Suprapubic skin (tissue), 4 donors: ENCODE measurements at regions not wholly inside any gene's neighbourhood (a gene's known extent, or its start where the extent isn't known, plus 50 kb on each side); places are given as distances from the start of the nearest gene placed in this dataset.

Experiments used
- DNase-seq, 2 donors: peaks; one replicate each; pipeline ENCODE4 v3.0.0-alpha.2; 2019; ENCODE audit warnings: low spot score in 2 of 2
- H3K27ac ChIP-seq: fragments of 200-600 bp; sonication (generic); one replicate; pipeline ENCODE4 v1.5.1; 2019
- H3K27me3 ChIP-seq: fragments of 200-600 bp; sonication (generic); one replicate; pipeline ENCODE4 v1.5.1; 2019
- H3K36me3 ChIP-seq: fragments of 200-600 bp; sonication (generic); one replicate; pipeline ENCODE4 v1.5.1; 2019
- H3K4me1 ChIP-seq: fragments of 200-600 bp; sonication (generic); one replicate; pipeline ENCODE4 v1.5.1; 2019
- H3K4me3 ChIP-seq: fragments of 200-600 bp; sonication (generic); one replicate; pipeline ENCODE4 v1.5.1; 2019; ENCODE audit warnings: mild to moderate bottlenecking
- H3K9me3 ChIP-seq: fragments of 200-600 bp; sonication (generic); one replicate; pipeline ENCODE4 v1.5.1; 2019
- CTCF ChIP-seq, 2 donors: fragments of 200-600 bp in 1 of 2; fragments of 450-650 bp in 1 of 2; sonication (generic) in 1 of 2; IDR thresholded peaks; one replicate each; pipeline ENCODE4 v1.5.1; 2016 to 2019; ENCODE audit warnings: antibody characterized with exemption in 2 of 2, mild to moderate bottlenecking in 1 of 2, moderate library complexity in 1 of 2
- EP300 ChIP-seq: sonication (generic); formaldehyde crosslinking; IDR thresholded peaks from one replicate; pipeline ENCODE4 v1.6.1; 2017; ENCODE audit warnings: antibody characterized with exemption
- POLR2A ChIP-seq, 2 donors: fragments of 450-650 bp; IDR thresholded peaks; one replicate each; pipeline ENCODE4 v1.6.1; 2017; ENCODE audit warnings: antibody characterized with exemption in 2 of 2, mild to moderate bottlenecking in 2 of 2, moderate library complexity in 2 of 2
- POLR2AphosphoS5 ChIP-seq, 3 donors: sonication (generic); formaldehyde crosslinking; IDR thresholded peaks; one replicate each; pipeline ENCODE4 v1.6.1; 2017; ENCODE audit warnings: antibody characterized with exemption in 3 of 3
- WGBS: methylation state at CpG from one replicate; pipeline ENCODE4 v1.1.5; 2018; 5-methylcytosine and 5-hydroxymethylcytosine counted together

GRCh38 chr10:10925667-10926066 lies 92.0 kb upstream of the CELF2 start:
- H3K4me1 ChIP-seq, result no peaks in the 10 kb centered on the region
- 90% methylated on average over 4 of the region's 4 CpGs for WGBS
- no peak overlapping the region for H3K4me3 ChIP-seq
- no peak for DNase-seq
- H3K27me3 ChIP-seq, result no peaks in the 10 kb centered on the region
- TF ChIP-seq POLR2AphosphoS5 (IDR thresholded peaks at IDR 0.05) (no peak), POLR2A (IDR thresholded peaks at IDR 0.05) (no peak), EP300 (no peak), CTCF (IDR thresholded peaks at IDR 0.05) (no peak)
- no peaks in the 10 kb centered on the region for H3K9me3 ChIP-seq
- no peak overlapping the region for H3K27ac ChIP-seq
- H3K36me3 ChIP-seq, result no peaks in the 10 kb centered on the region

GRCh38 chr10:10927608-10928007 lies 90.1 kb upstream of the CELF2 start:
- H3K4me1 ChIP-seq, result no peaks in the 10 kb centered on the region
- H3K27me3 ChIP-seq, result no peaks in the 10 kb centered on the region
- H3K4me3 ChIP-seq, result no peak overlapping the region
- DNase-seq, result no peak
- H3K36me3 ChIP-seq, result no peaks in the 10 kb centered on the region
- TF ChIP-seq EP300 (no peak), POLR2AphosphoS5 (IDR thresholded peaks at IDR 0.05) (no peak), CTCF (IDR thresholded peaks at IDR 0.05) (no peak)
- H3K9me3 ChIP-seq, result no peaks in the 10 kb centered on the region
- no peak overlapping the region for H3K27ac ChIP-seq
- 90% methylated on average over 1 of the region's 1 CpG for WGBS

GRCh38 chr10:10930979-10931743 lies 86.5 kb upstream of the CELF2 start:
- Histone ChIP-seq H3K4me3 (no peak overlapping the region), H3K9me3 (no peaks in the 10 kb centered on the region), H3K27me3 (no peaks in the 10 kb centered on the region), H3K27ac (no peak overlapping the region), H3K4me1 (no peaks in the 10 kb centered on the region), H3K36me3 (no peaks in the 10 kb centered on the region)
- TF ChIP-seq EP300 (no peak), POLR2A (IDR thresholded peaks at IDR 0.05) (no peak), CTCF (IDR thresholded peaks at IDR 0.05) (no peak), POLR2AphosphoS5 (IDR thresholded peaks at IDR 0.05) (no peak)
- DNase-seq, result no peak
- WGBS, result 87% methylated on average over 8 of the region's 8 CpGs

GRCh38 chr10:10935032-10935431 lies 82.6 kb upstream of the CELF2 start:
- no peak for DNase-seq
- Histone ChIP-seq H3K27me3 (no peaks in the 10 kb centered on the region), H3K4me3 (no peak overlapping the region), H3K4me1 (no peaks in the 10 kb centered on the region), H3K36me3 (no peaks in the 10 kb centered on the region), H3K9me3 (peaks cover under 1% of the 10 kb centered on the region), H3K27ac (no peak overlapping the region)
- TF ChIP-seq EP300, result no peak
- no peak for TF ChIP-seq POLR2AphosphoS5 (IDR thresholded peaks at IDR 0.05)
- no peak for TF ChIP-seq CTCF (IDR thresholded peaks at IDR 0.05)
- TF ChIP-seq POLR2A (IDR thresholded peaks at IDR 0.05), result no peak
- 89% methylated on average over 4 of the region's 4 CpGs for WGBS

GRCh38 chr10:10938676-10939075 lies 79.0 kb upstream of the CELF2 start:
- H3K27me3 ChIP-seq, result no peaks in the 10 kb centered on the region
- WGBS, result 88% methylated on average over 7 of the region's 7 CpGs
- no peak for TF ChIP-seq POLR2A (IDR thresholded peaks at IDR 0.05)
- TF ChIP-seq POLR2AphosphoS5 (IDR thresholded peaks at IDR 0.05), result no peak
- no peak for TF ChIP-seq EP300
- no peak for TF ChIP-seq CTCF (IDR thresholded peaks at IDR 0.05)
- H3K27ac ChIP-seq, result no peak overlapping the region
- DNase-seq, result no peak
- peaks cover 5% of the 10 kb centered on the region for H3K9me3 ChIP-seq
- H3K4me3 ChIP-seq, result no peak overlapping the region
- H3K4me1 ChIP-seq, result no peaks in the 10 kb centered on the region
- H3K36me3 ChIP-seq, result no peaks in the 10 kb centered on the region
